ENCODE measurements at regions not wholly inside any gene's neighbourhood (a gene's known extent, or its start where the extent isn't known, plus 50 kb on each side); places are given as distances from the start of the nearest gene placed in this dataset.

DNA sequence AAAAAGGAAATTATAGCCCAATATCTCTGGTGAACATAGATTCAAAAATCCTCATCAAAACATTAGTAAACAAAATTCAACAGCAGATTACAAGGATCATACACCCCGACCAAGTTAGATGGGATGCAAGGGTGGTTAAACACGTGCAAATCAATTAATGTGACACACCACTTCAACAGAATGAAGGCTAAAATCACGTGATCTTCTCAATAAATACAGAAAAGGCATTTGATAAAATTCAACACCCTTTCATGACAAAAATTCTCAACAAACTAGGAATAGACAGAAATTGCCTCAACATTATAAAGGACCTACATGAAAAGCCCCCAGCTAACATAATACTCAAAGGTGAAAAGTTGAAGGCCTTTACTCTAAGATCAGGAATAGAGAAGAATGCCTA lies 590.8 kb upstream of the FZD8 start:
- no peak for TF ChIP-seq CTCF (IDR thresholded peaks at IDR 0.05; ENCODE audit: borderline replicate concordance, control extremely low read depth, extremely low read depth, insufficient read depth, missing control alignments)
- DNase-seq (ENCODE audit: low spot score), result no peak
- in situ Hi-C loops (cut with MboI; ENCODE audit: low sequenced_read_pairs, unreplicated experiment), result no loop called here

DNA sequence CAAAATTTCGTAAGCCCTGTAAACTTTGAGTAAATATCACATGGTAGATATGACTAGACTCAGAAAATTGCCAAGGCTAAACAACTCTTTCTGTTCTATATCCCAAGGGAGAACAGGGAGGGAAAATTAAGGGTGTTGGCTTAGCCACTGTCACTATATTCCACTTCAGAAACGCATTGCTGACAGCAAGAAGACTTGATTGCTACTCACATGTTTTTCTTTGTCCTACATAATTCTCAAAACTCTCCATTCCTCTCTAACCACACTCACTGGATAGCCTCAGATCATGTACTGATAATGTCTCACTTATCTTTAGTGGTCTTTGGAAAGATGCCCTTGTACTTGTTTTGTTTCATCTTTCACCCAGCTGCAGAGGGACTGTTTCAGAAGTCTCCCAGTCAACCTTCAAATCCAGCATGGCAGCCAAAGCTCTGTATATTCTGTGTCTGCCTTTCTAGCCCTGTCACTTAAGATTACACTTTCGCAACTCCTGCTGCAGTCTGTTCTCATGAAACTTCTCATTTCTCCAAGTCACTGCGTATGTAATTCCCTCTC lies 582.4 kb upstream of the FZD8 start:
- in situ Hi-C loops (cut with MboI; ENCODE audit: low sequenced_read_pairs, unreplicated experiment), result no loop called here
- DNase-seq (ENCODE audit: low spot score), result no peak
- no peak for TF ChIP-seq CTCF (IDR thresholded peaks at IDR 0.05; ENCODE audit: borderline replicate concordance, control extremely low read depth, extremely low read depth, insufficient read depth, missing control alignments)

GRCh38 chr10:36221101-36221500 lies 579.0 kb upstream of the FZD8 start:
- TF ChIP-seq CTCF (IDR thresholded peaks at IDR 0.05; ENCODE audit: borderline replicate concordance, control extremely low read depth, extremely low read depth, insufficient read depth, missing control alignments), result no peak
- DNase-seq (ENCODE audit: low spot score), result no peak
- in situ Hi-C loops (cut with MboI; ENCODE audit: low sequenced_read_pairs, unreplicated experiment), result no loop called here

DNA sequence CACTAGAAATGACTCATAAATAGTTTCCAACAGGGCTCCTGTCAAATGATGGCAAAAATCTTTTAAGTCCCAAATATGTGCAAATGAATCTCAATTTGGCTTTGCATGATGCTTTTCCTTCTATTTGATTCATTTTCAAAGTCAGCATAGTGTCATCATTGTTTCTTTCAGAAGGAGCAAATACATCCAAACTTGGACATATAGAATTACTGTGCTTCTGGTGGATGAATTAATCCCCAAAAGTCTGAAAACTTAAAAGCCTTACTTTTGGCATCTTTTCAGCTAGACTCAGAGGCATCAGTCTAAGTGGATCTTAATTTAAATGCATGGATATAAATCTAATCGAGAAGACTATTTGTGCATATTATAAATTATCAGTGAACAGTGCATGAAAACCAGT lies 578.1 kb upstream of the FZD8 start:
- no peak for DNase-seq (ENCODE audit: low spot score)
- in situ Hi-C loops (cut with MboI; ENCODE audit: low sequenced_read_pairs, unreplicated experiment), result no loop called here
- no peak for TF ChIP-seq CTCF (IDR thresholded peaks at IDR 0.05; ENCODE audit: borderline replicate concordance, control extremely low read depth, extremely low read depth, insufficient read depth, missing control alignments)

GRCh38 chr10:36211856-36212255 lies 569.8 kb upstream of the FZD8 start:
- in situ Hi-C loops (cut with MboI; ENCODE audit: low sequenced_read_pairs, unreplicated experiment), result no loop called here
- TF ChIP-seq CTCF (IDR thresholded peaks at IDR 0.05; ENCODE audit: borderline replicate concordance, control extremely low read depth, extremely low read depth, insufficient read depth, missing control alignments), result no peak
- no peak for DNase-seq (ENCODE audit: low spot score)

- no peak for DNase-seq (ENCODE audit: low spot score)
- TF ChIP-seq CTCF (IDR thresholded peaks at IDR 0.05; ENCODE audit: borderline replicate concordance, control extremely low read depth, extremely low read depth, insufficient read depth, missing control alignments), result no peak
- in situ Hi-C loops (cut with MboI; ENCODE audit: low sequenced_read_pairs, unreplicated experiment), result no loop called here
Measured at GRCh38 chr10:36209480-36209879, 567.4 kb upstream of the FZD8 start.

- in situ Hi-C loops (cut with MboI; ENCODE audit: low sequenced_read_pairs, unreplicated experiment), result no loop called here
- no peak for TF ChIP-seq CTCF (IDR thresholded peaks at IDR 0.05; ENCODE audit: borderline replicate concordance, control extremely low read depth, extremely low read depth, insufficient read depth, missing control alignments)
- DNase-seq (ENCODE audit: low spot score), result no peak
Measured at GRCh38 chr10:36202881-36203280, 560.8 kb upstream of the FZD8 start.
